HEK293T (cell line): ENCODE measurements at regions not wholly inside any gene's neighbourhood (a gene's known extent, or its start where the extent isn't known, plus 50 kb on each side); places are given as distances from the start of the nearest gene placed in this dataset.

ENCODE experiments used
- CTCF ChIA-PET: fragments of 350-600 bp; formaldehyde crosslinking; extraction: SDS; loops from one replicate; lab custom pipeline; 2021; ENCODE audit warnings: antibody characterized with exemption, inconsistent platforms; lab: Yijun Ruan, JAX
- POLR2A ChIA-PET: fragments of 350-600 bp; formaldehyde crosslinking; extraction: SDS; loops from one replicate; lab custom pipeline; 2020; ENCODE audit warnings: antibody characterized with exemption, inconsistent platforms; lab: Yijun Ruan, JAX
- DNase-seq: peaks from one replicate; pipeline ENCODE4 v3.0.0; 2012; ENCODE audit warnings: mixed read lengths; ENCODE audit errors: extremely low spot score
- ARNT ChIP-seq: fragments of 450-650 bp; IDR thresholded peaks from 2 replicates; pipeline ENCODE4 v1.6.1; 2017; ENCODE audit warnings: mild to moderate bottlenecking
- BHLHE40 ChIP-seq: fragments of 450-650 bp; IDR thresholded peaks from 2 replicates; pipeline ENCODE4 v1.6.1; 2016; ENCODE audit warnings: mild to moderate bottlenecking, moderate library complexity, borderline replicate concordance
- CTBP1 ChIP-seq: fragments of 450-650 bp; IDR thresholded peaks from 2 replicates; pipeline ENCODE4 v1.6.1; 2016; ENCODE audit warnings: borderline replicate concordance
- ELF4 ChIP-seq: fragments of 450-650 bp; IDR thresholded peaks from 2 replicates; pipeline ENCODE4 v1.6.1; 2017; ENCODE audit warnings: antibody characterized with exemption
- FOXA1 ChIP-seq: fragments of 450-650 bp; IDR thresholded peaks from 2 replicates; pipeline ENCODE4 v1.6.1; 2016; ENCODE audit warnings: mild to moderate bottlenecking
- FOXK2 ChIP-seq: fragments of 450-650 bp; IDR thresholded peaks from 2 replicates; pipeline ENCODE4 v1.6.1; 2016; ENCODE audit warnings: mild to moderate bottlenecking
- FOXM1 ChIP-seq: fragments of 450-650 bp; IDR thresholded peaks from 2 replicates; pipeline ENCODE4 v1.6.1; 2017; ENCODE audit warnings: mild to moderate bottlenecking, borderline replicate concordance
- HDGF ChIP-seq: fragments of 450-650 bp; IDR thresholded peaks from 2 replicates; pipeline ENCODE4 v1.6.1; 2017; ENCODE audit warnings: antibody characterized with exemption, borderline replicate concordance
- L3MBTL2 ChIP-seq: fragments of 450-650 bp; conservative IDR thresholded peaks from 2 replicates; pipeline ENCODE4 v1.6.1; 2016; ENCODE audit warnings: mild to moderate bottlenecking
- LEF1 ChIP-seq: fragments of 450-650 bp; IDR thresholded peaks from 2 replicates; pipeline ENCODE4 v1.6.1; 2017; ENCODE audit warnings: mild to moderate bottlenecking, borderline replicate concordance
- NFRKB ChIP-seq: fragments of 450-650 bp; IDR thresholded peaks from 2 replicates; pipeline ENCODE4 v1.6.1; 2016; ENCODE audit warnings: mild to moderate bottlenecking, moderate library complexity
- PKNOX1 ChIP-seq: fragments of 450-650 bp; IDR thresholded peaks from 2 replicates; pipeline ENCODE4 v1.6.1; 2016
- SP1 ChIP-seq: fragments of 450-650 bp; IDR thresholded peaks from 2 replicates; pipeline ENCODE4 v1.6.1; 2017
- SUZ12 ChIP-seq: fragments of 450-650 bp; IDR thresholded peaks from 2 replicates; pipeline ENCODE4 v1.6.1; 2016; ENCODE audit warnings: mild to moderate bottlenecking
- TARDBP ChIP-seq: fragments of 450-650 bp; IDR thresholded peaks from 2 replicates; pipeline ENCODE4 v1.6.1; 2016
- ZNF384 ChIP-seq: fragments of 450-650 bp; IDR thresholded peaks from 2 replicates; pipeline ENCODE4 v1.6.1; 2016

DNA sequence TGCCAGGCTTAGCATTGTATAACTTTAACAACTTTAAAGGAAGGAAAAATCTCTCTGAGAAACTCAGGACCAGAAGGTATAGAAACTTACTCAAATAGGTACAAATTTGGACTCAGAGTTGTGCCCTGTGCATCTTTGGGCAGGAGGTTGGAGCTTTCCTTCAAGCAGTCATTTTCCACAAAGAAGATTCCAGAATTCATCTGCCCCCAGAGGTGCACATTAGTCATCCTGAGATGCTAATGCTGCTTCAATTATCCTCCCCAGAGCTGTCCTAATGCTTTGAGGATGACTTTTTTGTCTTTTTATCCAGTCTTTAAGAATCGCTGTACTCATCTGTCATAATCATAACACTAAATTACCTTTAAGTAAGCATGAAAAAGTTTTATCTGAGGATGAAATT is 243.0 kb upstream of the WWC1 start:
- ChIA-PET CTCF (no interaction called here), POLR2A (no interaction called here)
- DNase-seq: no peak
- no peak for TF ChIP-seq SP1
- no peak for TF ChIP-seq ARNT
- TF ChIP-seq FOXM1: no peak
- no peak for TF ChIP-seq L3MBTL2
- no peak for TF ChIP-seq NFRKB
- TF ChIP-seq FOXK2: no peak
- no peak for TF ChIP-seq BHLHE40
- TF ChIP-seq PKNOX1: no peak
- TF ChIP-seq HDGF: no peak
- TF ChIP-seq FOXA1: no peak
- no peak for TF ChIP-seq LEF1
- no peak for TF ChIP-seq ZNF384
- TF ChIP-seq ELF4: no peak
- no peak for TF ChIP-seq TARDBP

DNA sequence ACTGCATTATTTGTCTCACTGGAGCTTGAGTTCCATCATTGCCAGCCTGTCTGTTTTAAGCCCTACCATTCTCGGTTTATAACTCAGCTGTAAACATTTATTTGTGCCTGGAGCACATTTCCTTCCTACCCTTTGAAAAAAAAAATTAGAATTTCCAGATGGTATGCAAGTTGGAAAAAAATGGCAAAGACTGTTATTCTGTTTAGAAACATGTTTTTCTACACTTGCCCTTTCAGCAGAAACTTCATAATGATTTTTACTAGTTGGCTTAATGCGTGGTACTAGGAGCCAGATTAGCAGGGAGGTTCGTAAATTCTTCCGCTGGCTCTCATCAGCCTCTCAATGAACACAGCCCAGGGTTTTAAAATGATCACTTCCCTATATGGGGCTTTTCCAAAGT is 238.8 kb upstream of the WWC1 start:
- POLR2A ChIA-PET: no interaction called here
- CTCF ChIA-PET: no interaction called here
- DNase-seq: no peak
- no peak for TF ChIP-seq HDGF
- TF ChIP-seq SUZ12: no peak
- no peak for TF ChIP-seq FOXK2

- TF ChIP-seq BHLHE40 (no peak), FOXA1 (no peak), NFRKB (no peak), FOXM1 (no peak), CTBP1 (no peak), TARDBP (no peak), LEF1 (no peak), L3MBTL2 (no peak), ZNF384 (no peak), SP1 (no peak), ELF4 (no peak), HDGF (no peak), FOXK2 (no peak)
- DNase-seq: no peak
- ChIA-PET CTCF (no interaction called here), POLR2A (no interaction called here)
These were observed 237.4 kb upstream of the WWC1 start for GRCh38 chr5:168054091-168054490.

- TF ChIP-seq CTBP1 (no peak), NFRKB (no peak), ZNF384 (no peak), ELF4 (no peak), LEF1 (no peak), FOXA1 (no peak), BHLHE40 (no peak), FOXM1 (no peak), FOXK2 (no peak), SUZ12 (no peak), ARNT (no peak), L3MBTL2 (no peak), TARDBP (no peak)
- DNase-seq: no peak
- ChIA-PET CTCF (no interaction called here), POLR2A (no interaction called here)
These were observed 236.2 kb upstream of the WWC1 start for GRCh38 chr5:168055141-168055683.

GRCh38 chr5:168055961-168056360 is 235.5 kb upstream of the WWC1 start:
- ChIA-PET POLR2A (no interaction called here), CTCF (no interaction called here)
- TF ChIP-seq ELF4 (no peak), HDGF (no peak), FOXM1 (no peak), FOXA1 (no peak), CTBP1 (no peak), PKNOX1 (no peak), BHLHE40 (no peak), ARNT (no peak), L3MBTL2 (no peak), SP1 (no peak), TARDBP (no peak), SUZ12 (no peak), ZNF384 (no peak), NFRKB (no peak), LEF1 (no peak), FOXK2 (no peak)
- DNase-seq: no peak

GRCh38 chr5:168056499-168057182 is 234.8 kb upstream of the WWC1 start:
- POLR2A ChIA-PET: no interaction called here
- CTCF ChIA-PET: no interaction called here
- TF ChIP-seq PKNOX1 (no peak), FOXA1 (no peak), BHLHE40 (no peak), ARNT (no peak), NFRKB (no peak), ZNF384 (no peak), FOXM1 (no peak), TARDBP (no peak)
- DNase-seq: no peak
